DND-41 (cell line): ENCODE measurements at regions not wholly inside any gene's neighbourhood (a gene's known extent, or its start where the extent isn't known, plus 50 kb on each side); places are given as distances from the start of the nearest gene placed in this dataset.

Experiments
- ATAC-seq: fragments of 200-7000 bp; cut with Tn5 transposase; 3 replicates; pipeline ENCODE4 v1.9.1; 2021; ENCODE audit warnings: low read depth; ENCODE audit not compliant: insufficient read depth
- DNase-seq: peaks from one replicate; pipeline ENCODE4 v3.0.0-alpha.2; 2020
- H2AFZ ChIP-seq: 2 replicates; pipeline ENCODE4 v1.6.0; 2012; ENCODE audit warnings: low read depth, low read length
- H3K27ac ChIP-seq: 2 replicates; pipeline ENCODE4 v1.5.1; 2012; ENCODE audit warnings: low read length, inconsistent platforms
- H3K27me3 ChIP-seq: fragments of 200-600 bp; sonication (generic); 2 replicates; pipeline ENCODE4 v1.6.0; 2012; ENCODE audit warnings: low read length, mild to moderate bottlenecking, inconsistent platforms; ENCODE audit not compliant: insufficient read depth, poor library complexity
- H3K36me3 ChIP-seq: 2 replicates; pipeline ENCODE4 v1.5.1; 2012; ENCODE audit warnings: low read length, inconsistent platforms; ENCODE audit not compliant: insufficient read depth
- H3K4me1 ChIP-seq: 2 replicates; pipeline ENCODE4 v1.5.1; 2012; ENCODE audit warnings: mild to moderate bottlenecking, low read length; ENCODE audit not compliant: insufficient read depth
- H3K4me2 ChIP-seq: 2 replicates; pipeline ENCODE4 v1.6.0; 2012; ENCODE audit warnings: mild to moderate bottlenecking, moderate library complexity, low read length, inconsistent platforms; ENCODE audit not compliant: insufficient read depth
- H3K4me3 ChIP-seq, 2 experiments: fragments of 200-600 bp in 1 of 2; shearing (Covaris generic) in 1 of 2; 2 replicates each; pipeline ENCODE4 v1.5.1; 2012 to 2016; ENCODE audit warnings: inconsistent platforms in 2 of 2, low read length in 2 of 2, mild to moderate bottlenecking in 2 of 2, low read depth in 1 of 2, moderate library complexity in 1 of 2
- H3K79me2 ChIP-seq: 2 replicates; pipeline ENCODE4 v1.6.0; 2012; ENCODE audit warnings: low read length, inconsistent platforms; ENCODE audit not compliant: insufficient read depth
- H3K9ac ChIP-seq: 2 replicates; pipeline ENCODE4 v1.6.0; 2012; ENCODE audit warnings: low read depth, mild to moderate bottlenecking, inconsistent platforms, low read length, moderate library complexity
- H3K9me3 ChIP-seq: 2 replicates; pipeline ENCODE4 v1.5.1; 2012; ENCODE audit warnings: low read length, moderate library complexity, mild to moderate bottlenecking, inconsistent platforms; ENCODE audit not compliant: insufficient read depth, severe bottlenecking
- H4K20me1 ChIP-seq: 2 replicates; pipeline ENCODE4 v1.6.0; 2012; ENCODE audit warnings: low read length; ENCODE audit not compliant: insufficient read depth
- EZH2 ChIP-seq: IDR thresholded peaks from 3 replicates; pipeline ENCODE4 v1.6.1; 2012; ENCODE audit warnings: borderline replicate concordance, low read depth, mild to moderate bottlenecking, moderate library complexity, low read length, inconsistent platforms; ENCODE audit not compliant: severe bottlenecking
- TF ChIP-seq, protein P1 (sequence below): IDR thresholded peaks from 2 replicates; pipeline ENCODE4 v1.5.1; 2012; ENCODE audit warnings: borderline replicate concordance, low read length, moderate library complexity, mild to moderate bottlenecking; ENCODE audit not compliant: poor library complexity, severe bottlenecking; ENCODE audit errors: extremely low read depth

DNA sequence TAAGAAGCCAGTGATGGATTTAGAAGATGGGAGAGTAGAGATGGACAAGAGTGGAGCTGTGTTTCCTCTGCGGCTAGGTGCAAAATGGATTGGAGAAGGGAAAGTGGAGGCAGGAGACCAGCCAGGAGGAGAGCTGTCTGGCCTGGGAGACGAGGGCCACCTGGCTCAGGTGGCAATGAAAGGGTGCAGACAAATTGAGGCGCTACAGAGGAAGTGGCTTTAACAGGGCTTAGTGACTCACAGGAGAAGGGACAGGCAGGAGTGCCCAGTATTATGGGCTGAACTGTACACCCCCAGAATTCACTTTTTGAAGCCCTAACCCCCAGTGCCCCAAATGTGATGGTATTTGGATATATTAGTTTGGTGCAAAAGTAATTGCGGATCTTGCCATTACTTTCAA, 65.6 kb upstream of the DUSP5 start:
- Histone ChIP-seq H3K9me3 (no peaks in the 10 kb centered on the region), H2AFZ (no peak overlapping the region), H3K27me3 (peaks cover 12% of the 10 kb centered on the region), H3K4me3 (no peak overlapping the region), H3K9ac (no peak overlapping the region), H4K20me1 (no peaks in the 10 kb centered on the region), H3K79me2 (no peaks in the 10 kb centered on the region), H3K27ac (no peak overlapping the region), H3K4me1 (no peaks in the 10 kb centered on the region), H3K36me3 (no peaks in the 10 kb centered on the region), H3K4me2 (no peak overlapping the region)
- ATAC-seq (no peak), DNase-seq (no peak)
- TF ChIP-seq, protein P1, sequence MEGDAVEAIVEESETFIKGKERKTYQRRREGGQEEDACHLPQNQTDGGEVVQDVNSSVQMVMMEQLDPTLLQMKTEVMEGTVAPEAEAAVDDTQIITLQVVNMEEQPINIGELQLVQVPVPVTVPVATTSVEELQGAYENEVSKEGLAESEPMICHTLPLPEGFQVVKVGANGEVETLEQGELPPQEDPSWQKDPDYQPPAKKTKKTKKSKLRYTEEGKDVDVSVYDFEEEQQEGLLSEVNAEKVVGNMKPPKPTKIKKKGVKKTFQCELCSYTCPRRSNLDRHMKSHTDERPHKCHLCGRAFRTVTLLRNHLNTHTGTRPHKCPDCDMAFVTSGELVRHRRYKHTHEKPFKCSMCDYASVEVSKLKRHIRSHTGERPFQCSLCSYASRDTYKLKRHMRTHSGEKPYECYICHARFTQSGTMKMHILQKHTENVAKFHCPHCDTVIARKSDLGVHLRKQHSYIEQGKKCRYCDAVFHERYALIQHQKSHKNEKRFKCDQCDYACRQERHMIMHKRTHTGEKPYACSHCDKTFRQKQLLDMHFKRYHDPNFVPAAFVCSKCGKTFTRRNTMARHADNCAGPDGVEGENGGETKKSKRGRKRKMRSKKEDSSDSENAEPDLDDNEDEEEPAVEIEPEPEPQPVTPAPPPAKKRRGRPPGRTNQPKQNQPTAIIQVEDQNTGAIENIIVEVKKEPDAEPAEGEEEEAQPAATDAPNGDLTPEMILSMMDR = no peak
- TF ChIP-seq EZH2 = no peak

DNA sequence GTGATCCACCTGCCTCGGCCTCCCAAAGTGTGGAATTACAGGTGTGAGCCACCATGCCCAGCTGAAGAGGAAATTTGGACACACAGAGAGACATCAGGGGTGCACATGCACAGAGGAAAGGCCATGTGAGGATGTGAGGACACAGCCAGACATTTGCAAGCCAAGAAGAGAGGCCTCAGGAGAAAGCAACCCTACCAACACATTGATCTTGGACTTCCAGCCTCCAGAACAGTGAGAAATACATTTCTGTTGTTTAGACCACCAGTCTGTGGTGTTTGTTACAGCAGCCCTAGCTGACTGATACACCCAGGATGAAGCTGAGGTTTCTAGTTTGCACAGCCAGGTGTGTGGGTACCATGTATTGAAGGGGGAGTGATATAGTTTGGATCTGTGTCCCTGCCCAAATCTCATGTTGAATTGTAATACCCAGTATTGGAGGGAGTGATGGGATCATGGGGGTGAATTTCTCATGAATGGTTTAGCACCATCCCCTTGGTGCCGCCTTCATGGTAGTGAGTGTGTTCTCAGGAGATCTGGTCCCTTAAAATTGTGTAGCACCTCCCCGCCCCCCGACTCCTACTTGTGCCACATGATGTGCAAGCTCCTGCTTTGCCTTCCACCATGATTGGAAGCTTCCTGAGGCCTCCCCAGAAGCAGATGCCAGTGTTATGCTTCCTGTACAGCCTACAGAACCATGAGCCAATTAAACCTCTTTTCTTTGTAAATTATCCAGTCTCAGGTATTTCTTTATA, 64.7 kb upstream of the DUSP5 start:
- DNase-seq (no peak), ATAC-seq (no peak)
- H3K4me1 ChIP-seq = no peaks in the 10 kb centered on the region
- no peaks in the 10 kb centered on the region for H4K20me1 ChIP-seq
- no peak overlapping the region for H3K27ac ChIP-seq
- H3K36me3 ChIP-seq = no peaks in the 10 kb centered on the region
- no peak overlapping the region for H2AFZ ChIP-seq
- H3K79me2 ChIP-seq = no peaks in the 10 kb centered on the region
- H3K9me3 ChIP-seq = no peaks in the 10 kb centered on the region
- no peak overlapping the region for H3K9ac ChIP-seq
- H3K4me3 ChIP-seq = no peak overlapping the region
- TF ChIP-seq, protein P1 = no peak
- TF ChIP-seq EZH2 = no peak
- no peak overlapping the region for H3K4me2 ChIP-seq
- H3K27me3 ChIP-seq = peaks cover 10% of the 10 kb centered on the region

DNA sequence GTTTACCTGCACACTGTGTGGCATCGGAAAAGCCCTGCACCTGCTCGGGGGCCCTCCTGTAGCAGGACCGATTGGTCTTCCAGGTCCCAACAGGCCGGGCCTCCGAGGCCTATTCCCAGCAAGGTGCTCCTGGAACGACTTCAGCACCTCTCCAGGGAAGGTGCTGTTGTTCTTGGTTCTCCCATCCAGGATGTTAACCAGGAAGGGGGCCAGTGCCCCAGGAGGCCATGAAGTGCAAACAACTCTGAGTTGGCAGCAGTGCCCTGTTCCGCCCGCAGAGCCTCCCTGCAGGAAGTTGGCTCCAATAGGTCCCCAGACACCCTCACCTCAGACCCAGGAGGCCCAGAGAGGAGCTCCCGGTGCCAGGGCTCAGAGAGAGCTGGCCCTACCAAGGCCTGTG, 64.0 kb upstream of the DUSP5 start:
- Histone ChIP-seq H2AFZ (no peak overlapping the region), H3K27me3 (peaks cover 10% of the 10 kb centered on the region), H3K4me1 (no peaks in the 10 kb centered on the region), H3K9me3 (no peaks in the 10 kb centered on the region), H4K20me1 (no peaks in the 10 kb centered on the region), H3K9ac (no peak overlapping the region), H3K79me2 (no peaks in the 10 kb centered on the region), H3K4me2 (no peak overlapping the region), H3K27ac (no peak overlapping the region), H3K4me3 (no peak overlapping the region), H3K36me3 (no peaks in the 10 kb centered on the region)
- no peak for ATAC-seq
- TF ChIP-seq, protein P1 = no peak
- no peak for TF ChIP-seq EZH2
- DNase-seq = no peak
